Endothelial cell of hepatic sinusoid (primary cell): ENCODE measurements at regions not wholly inside any gene's neighbourhood (a gene's known extent, or its start where the extent isn't known, plus 50 kb on each side); places are given as distances from the start of the nearest gene placed in this dataset.

Experiments
- in situ Hi-C: cut with HindIII; loops from 2 replicates; pipeline ENCODE4 v1.10.0; 2017; ENCODE audit warnings: low sequenced_read_pairs

- in situ Hi-C loops: no loop called here
Measured at GRCh38 chr2:145324748-145325147, 804.8 kb upstream of the ZEB2 start.

- in situ Hi-C loops: no loop called here
Measured at GRCh38 chr2:145323512-145323911, 803.6 kb upstream of the ZEB2 start.

- in situ Hi-C loops: no loop called here
Measured at GRCh38 chr2:145321344-145321743, 801.4 kb upstream of the ZEB2 start.

- in situ Hi-C loops: no loop called here
Measured at GRCh38 chr2:145316496-145316895, 796.6 kb upstream of the ZEB2 start.

- in situ Hi-C loops: no loop called here
Measured at GRCh38 chr2:145315053-145315452, 795.1 kb upstream of the ZEB2 start.

GRCh38 chr2:145314119-145314633, 794.3 kb upstream of the ZEB2 start:
- in situ Hi-C loops: no loop called here

GRCh38 chr2:145305889-145306288, 786.0 kb upstream of the ZEB2 start:
- in situ Hi-C loops: no loop called here

GRCh38 chr2:145304501-145304900, 784.6 kb upstream of the ZEB2 start:
- in situ Hi-C loops: no loop called here

GRCh38 chr2:145303536-145303935, 783.6 kb upstream of the ZEB2 start:
- in situ Hi-C loops: no loop called here

GRCh38 chr2:145302886-145303285, 783.0 kb upstream of the ZEB2 start:
- in situ Hi-C loops: no loop called here

GRCh38 chr2:145302451-145302850, 782.5 kb upstream of the ZEB2 start:
- in situ Hi-C loops: no loop called here

- in situ Hi-C loops: no loop called here
Measured at GRCh38 chr2:145299368-145299767, 779.4 kb upstream of the ZEB2 start.

GRCh38 chr2:145292166-145292565, 772.2 kb upstream of the ZEB2 start:
- in situ Hi-C loops: loop anchor here (5.0 kb wide), 1 partner anchor 445 kb away; no protein-coding TSS in a partner anchor

- in situ Hi-C loops: loop anchor here (5.0 kb wide), 1 partner anchor 446 kb away; no protein-coding TSS in a partner anchor
Measured at GRCh38 chr2:145290986-145291385, 771.1 kb upstream of the ZEB2 start.

GRCh38 chr2:145289946-145290345, 770.0 kb upstream of the ZEB2 start:
- in situ Hi-C loops: loop anchor here (5.0 kb wide), 1 partner anchor 447 kb away; no protein-coding TSS in a partner anchor

GRCh38 chr2:145288650-145289496, 769.0 kb upstream of the ZEB2 start:
- in situ Hi-C loops: no loop called here

- in situ Hi-C loops: no loop called here
Measured at GRCh38 chr2:145287736-145288135, 767.8 kb upstream of the ZEB2 start.

- in situ Hi-C loops: no loop called here
Measured at GRCh38 chr2:145286716-145287275, 766.9 kb upstream of the ZEB2 start.

- in situ Hi-C loops: no loop called here
Measured at GRCh38 chr2:145284551-145284950, 764.6 kb upstream of the ZEB2 start.

GRCh38 chr2:145283131-145283530, 763.2 kb upstream of the ZEB2 start:
- in situ Hi-C loops: no loop called here

GRCh38 chr2:145277922-145278321, 758.0 kb upstream of the ZEB2 start:
- in situ Hi-C loops: no loop called here

- in situ Hi-C loops: no loop called here
Measured at GRCh38 chr2:145273840-145274239, 753.9 kb upstream of the ZEB2 start.
